Suppressor macrophage treated with lipopolysaccharide for 1 hour (primary cell): ENCODE measurements at regions not wholly inside any gene's neighbourhood (a gene's known extent, or its start where the extent isn't known, plus 50 kb on each side); places are given as distances from the start of the nearest gene placed in this dataset.

Source experiments
- DNase-seq, 3 donors: peaks; one replicate each; pipeline ENCODE4 v3.0.0-alpha.2; 2020 to 2022

GRCh38 chr1:65486613-65487012 lies 66.1 kb downstream of the LEPR start:
- DNase-seq = no peak

DNA sequence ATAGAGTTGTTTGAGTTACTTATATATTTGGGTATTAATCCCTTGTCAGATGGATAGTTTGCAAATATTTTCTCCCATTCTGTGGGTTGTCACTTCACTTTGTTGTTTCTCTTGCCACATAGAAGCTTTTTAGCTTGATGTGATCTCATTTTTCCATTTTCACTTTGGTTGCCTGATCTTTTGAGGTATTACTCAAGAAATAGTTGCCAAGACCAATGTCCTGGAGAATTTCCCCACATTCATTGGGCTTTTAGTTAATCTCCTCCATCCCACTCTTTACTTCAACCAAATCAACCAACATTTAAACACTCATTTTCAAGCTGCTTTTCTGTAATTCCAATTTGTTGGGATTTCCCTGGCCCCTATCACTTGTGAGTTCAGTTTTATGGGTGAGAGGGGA lies 69.0 kb downstream of the LEPR start:
- DNase-seq = no peak

- DNase-seq = no peak
Observed at GRCh38 chr1:65490231-65491009, 70.0 kb downstream of the LEPR start.

- DNase-seq = no peak
Observed at GRCh38 chr1:65491472-65491871, 71.0 kb downstream of the LEPR start.

GRCh38 chr1:65493802-65494201 lies 73.3 kb downstream of the LEPR start:
- DNase-seq = no peak

DNA sequence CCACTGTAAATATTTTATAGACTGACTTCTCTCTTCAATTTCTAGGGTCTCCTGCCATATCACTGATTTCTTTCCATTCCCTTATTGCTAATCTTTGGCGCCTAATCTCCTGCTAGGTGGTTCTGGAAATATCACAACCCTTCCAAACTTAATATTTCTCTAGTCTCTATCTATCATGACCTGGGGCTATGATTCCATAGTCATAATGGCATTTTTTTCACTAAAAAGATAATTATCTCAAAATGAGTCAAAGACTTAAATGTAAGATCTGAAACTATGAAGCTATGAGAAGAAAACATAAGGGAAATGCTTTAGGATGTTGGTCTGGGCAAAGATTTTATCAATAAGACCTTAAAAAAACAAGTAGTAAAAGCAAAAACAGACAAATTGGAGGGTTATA lies 74.2 kb downstream of the LEPR start:
- DNase-seq = no peak

GRCh38 chr1:65495137-65495536 lies 74.7 kb downstream of the LEPR start:
- DNase-seq = no peak

DNA sequence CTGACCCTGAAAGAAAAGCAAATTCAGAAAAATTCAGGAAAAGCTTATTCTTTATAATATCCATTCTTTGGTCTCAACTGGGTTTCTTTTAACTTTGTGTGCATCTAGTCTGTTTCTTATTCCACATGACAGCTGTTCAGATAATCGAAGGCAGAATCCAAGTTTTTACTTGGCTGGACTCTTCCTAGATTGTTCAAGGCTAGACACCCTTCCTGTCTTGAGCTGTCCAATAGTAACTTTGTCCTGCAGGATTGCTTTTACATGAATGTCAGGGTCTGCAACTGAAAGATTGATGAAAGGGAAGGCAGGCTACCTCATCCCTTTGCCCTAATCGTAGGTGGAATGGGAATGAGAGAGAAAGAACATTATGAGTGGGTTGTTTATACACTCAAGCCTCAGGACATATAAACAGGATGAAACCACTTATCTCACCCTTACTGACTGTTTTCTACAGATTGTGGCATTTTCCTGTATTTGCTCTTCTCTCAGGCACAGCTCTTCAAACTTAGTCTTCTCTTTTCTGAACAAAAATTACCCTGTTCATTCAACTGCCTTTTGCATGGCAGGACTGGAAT lies 76.9 kb downstream of the LEPR start:
- no peak for DNase-seq

- no peak for DNase-seq
Observed at GRCh38 chr1:65503427-65503826, 83.0 kb downstream of the LEPR start.

GRCh38 chr1:65504263-65504662 lies 83.8 kb downstream of the LEPR start:
- DNase-seq = no peak

DNA sequence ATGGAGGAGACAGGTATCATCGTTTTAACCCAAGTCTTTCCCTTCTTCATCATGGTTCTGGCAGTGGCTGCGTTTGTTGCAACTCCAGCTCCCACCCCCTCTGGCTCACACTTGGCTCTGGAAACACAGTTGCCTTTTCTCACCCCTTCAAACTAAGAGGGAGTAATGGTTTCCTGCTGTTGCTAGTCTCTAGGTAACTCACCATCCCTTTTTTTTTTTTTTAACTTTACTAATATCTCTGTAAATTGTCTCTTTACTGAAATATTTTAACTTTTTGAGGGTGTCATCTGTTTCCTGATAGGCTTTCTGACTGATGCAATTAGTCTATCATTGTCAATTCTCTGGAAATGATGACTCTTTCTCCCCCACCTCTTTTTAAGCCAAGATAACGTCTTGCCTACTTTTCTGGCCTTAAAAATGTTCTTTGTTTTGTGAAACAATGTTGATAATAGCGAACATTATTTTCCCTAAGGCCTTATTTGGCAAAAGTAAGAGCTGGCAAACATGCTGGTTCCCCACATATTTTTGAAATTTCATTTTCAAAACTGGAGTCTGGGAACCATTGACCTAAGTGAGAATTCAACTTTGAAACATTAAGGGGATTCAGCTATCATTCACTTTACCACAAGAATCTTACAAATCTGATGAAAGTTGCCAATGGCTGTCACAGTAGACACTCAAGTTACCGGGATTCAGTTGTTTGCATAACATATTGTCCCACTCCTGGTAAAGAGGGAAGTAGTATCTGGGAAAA lies 85.3 kb downstream of the LEPR start:
- no peak for DNase-seq

DNA sequence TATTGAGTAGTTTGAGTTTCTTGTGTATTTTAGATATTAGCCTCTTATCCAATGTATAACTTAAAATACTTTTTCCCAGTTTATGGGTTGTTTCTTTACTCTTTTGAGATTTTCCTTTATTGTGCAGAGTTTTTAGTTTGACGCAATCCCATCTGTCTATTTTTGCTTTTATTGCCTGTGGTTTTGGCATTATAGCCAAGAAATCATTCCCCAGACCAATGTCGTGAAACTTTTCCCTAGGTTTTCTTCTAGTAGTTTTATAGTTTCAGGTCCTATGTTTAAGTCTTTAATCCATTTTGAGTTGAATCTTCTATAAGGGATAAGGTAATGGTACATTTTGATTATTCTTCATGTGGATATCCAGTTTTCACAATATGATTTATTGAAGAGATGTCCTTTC lies 87.6 kb downstream of the LEPR start:
- DNase-seq = no peak

DNA sequence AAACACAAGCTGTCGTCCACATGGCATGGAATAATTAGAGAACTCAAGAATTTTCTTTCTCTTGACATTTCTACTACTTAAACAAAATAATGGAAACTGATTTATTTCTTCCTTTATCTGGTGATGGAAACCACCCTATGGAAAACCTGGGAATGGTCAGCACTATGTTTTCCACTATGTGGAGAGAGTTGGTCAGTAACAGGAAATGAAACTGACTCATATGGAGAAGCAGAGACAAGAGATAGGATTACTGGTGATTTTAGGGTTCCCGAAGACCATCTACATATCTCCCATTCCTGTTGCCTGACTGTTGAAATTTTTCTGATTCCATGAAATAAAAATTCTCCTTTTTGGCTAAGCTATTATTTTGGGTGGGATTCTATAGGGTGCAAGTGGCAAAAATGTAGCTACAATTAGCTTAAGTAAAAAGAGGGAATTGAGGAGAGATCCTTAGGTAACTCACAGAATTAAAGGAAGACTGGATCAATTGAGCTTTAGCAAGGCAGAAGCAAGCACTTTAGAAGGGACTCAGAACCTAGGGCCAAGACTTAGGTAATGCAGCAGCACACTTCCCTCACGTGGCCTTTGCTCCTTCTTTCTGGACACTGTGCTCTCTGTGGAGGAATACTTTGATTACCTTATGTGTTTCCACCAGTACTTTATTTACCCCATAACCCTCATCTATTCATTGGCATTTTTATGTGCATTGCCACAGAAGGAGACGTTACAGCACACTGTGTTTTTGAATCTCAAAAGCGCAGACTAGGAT lies 89.6 kb downstream of the LEPR start:
- DNase-seq = peak in 1 of 3 donors; percentile 5

DNA sequence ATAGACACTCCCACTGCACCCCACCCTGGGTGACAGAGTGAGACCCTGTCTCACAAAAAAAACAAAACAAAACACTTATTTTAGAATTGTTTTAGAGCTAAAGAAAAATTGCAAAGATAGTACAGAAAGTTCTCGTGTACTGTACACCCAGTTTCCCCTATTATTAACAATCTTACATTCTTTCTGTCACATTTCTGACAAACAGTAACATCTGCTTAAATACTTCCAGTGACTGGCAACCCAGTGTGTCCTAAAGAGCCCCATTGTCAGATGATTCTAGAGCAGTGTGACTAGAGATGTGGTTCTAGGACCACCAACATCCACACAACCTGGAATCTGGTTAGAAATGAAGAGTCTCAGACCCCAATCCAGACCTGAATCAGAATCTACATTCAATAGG lies 90.5 kb downstream of the LEPR start:
- DNase-seq = no peak

GRCh38 chr1:65512383-65512782 lies 91.9 kb downstream of the LEPR start:
- no peak for DNase-seq

DNA sequence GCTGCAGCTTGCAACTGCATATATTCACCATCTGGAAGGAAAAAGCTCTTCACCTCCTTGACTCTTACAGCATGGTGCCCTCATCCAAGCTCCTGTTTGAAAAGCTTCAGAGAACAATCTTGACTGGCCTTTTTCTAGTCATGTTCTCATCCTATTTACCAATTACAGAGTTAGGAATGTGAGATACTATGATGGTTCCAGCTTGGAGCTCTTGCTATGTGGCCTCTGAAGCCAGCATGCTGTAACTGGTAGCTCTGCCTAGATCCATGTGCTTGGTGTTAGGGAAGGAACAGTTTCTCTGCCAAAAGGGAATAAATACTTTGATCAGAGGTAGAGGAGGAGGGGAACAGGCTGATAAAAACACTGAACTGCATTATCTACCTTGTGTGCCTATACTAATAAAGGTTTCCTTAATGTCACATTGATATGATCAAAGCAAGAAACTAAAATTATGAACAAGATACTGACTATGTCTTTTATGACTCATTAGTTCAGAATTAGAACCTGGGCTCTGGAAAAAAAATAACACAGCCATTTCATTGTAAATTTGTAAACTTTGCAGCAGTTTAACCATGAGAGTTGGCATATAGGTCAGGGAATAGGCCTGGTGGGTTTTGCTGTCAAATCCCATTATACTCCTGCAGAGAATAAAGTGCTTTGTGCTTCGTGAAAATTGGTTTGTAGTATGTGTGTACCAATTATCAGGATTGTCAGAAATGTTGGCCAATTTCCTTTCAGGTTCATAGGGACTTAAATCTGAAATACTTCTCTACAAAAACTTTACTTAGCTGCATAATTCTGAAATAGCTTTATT lies 92.7 kb downstream of the LEPR start:
- DNase-seq = no peak

DNA sequence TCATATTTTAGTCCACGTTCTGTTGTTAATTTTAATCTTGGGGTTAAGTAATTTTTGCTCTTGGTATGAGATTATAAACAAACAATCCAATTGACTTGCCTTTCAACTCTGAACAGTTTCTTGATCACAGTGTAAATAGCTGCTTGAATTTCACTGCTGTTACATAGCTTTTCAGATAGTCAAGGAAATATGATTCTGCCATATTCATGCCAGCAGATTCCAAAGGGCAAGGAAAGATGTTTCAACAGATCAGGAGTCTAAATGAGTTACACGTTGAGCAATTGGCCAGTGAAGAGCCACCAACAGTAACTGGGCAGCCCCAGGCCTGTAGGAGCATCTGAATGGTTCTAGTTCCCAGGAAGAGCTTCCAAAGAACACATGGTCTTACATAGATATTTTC lies 93.6 kb downstream of the LEPR start:
- no peak for DNase-seq

- DNase-seq = no peak
Observed at GRCh38 chr1:65524931-65525265, 104.4 kb downstream of the LEPR start.

DNA sequence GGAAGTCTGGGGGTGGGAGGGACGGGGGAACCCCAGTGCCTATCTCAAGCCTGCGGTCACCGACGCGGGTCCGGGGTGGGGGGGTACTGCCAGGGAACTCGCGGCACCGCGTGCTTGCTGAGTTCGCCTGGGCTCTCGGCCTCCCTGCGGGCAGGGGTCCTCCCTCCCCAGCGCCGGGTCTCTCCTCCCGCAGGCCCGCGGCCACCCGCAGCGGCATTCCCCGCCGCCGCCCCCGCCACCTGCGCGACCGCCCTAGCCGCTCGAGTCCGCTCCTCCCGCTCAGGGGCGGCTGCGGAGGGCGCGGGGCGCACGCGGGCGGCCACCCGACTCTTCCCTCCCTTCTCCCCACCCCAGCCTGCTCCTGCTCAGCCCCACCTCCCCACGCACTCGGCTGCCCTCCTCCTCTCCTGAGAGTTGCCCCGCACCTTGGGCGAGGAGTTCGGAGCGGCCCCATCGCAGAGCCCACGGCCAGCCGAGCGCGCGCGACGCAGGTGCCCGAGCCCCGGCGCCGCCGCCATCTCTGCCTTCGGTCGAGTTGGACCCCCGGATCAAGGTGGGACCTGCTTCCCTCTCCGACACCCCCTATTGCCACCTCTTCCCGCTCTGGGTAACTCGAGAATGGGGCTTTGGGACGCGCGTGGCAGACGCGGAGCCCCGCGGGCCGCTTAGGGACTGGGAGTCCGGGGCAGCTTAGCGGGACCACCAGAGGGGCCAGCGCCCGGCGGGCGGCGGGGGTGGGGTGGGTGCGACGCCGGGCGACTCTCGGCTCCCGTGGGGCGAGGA lies 105.0 kb downstream of the LEPR start:
- DNase-seq = peak in 1 of 3 donors; percentile 43

- DNase-seq = no peak
Observed at GRCh38 chr1:65526049-65526556, 105.6 kb downstream of the LEPR start.

- DNase-seq = no peak
Observed at GRCh38 chr1:65527190-65527589, 106.7 kb downstream of the LEPR start.
